SH-SY5Y (cell line): ENCODE measurements at regions not wholly inside any gene's neighbourhood (a gene's known extent, or its start where the extent isn't known, plus 50 kb on each side); places are given as distances from the start of the nearest gene placed in this dataset.

Experiments used
- GATA2 ChIP-seq: IDR thresholded peaks from 2 replicates; pipeline ENCODE4 v1.6.1; 2011; ENCODE audit warnings: mild to moderate bottlenecking, low read depth, low read length
- GATA3 ChIP-seq: IDR thresholded peaks from 2 replicates; pipeline ENCODE4 v1.6.1; 2011; ENCODE audit warnings: low read depth, mild to moderate bottlenecking, low read length, moderate library complexity

DNA sequence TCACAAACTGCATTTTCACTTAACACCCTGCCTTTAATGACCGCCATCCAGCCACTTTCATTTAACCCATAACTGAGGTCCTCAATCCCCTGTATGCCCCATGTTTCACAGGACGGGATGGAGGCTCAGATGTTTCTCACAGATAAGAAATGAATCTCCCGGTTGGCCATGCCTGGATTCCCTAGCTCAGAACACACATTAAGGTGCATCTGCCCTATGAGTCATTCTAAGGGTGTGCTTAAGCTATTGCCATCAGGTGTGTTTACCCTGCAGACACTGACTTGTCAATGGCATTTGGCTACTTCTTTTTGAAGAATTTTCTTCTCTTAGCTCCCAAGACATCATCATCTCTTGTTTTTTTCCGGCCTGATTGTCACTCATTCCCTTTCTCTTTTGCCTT is 222.6 kb upstream of the SMIM31 start:
- TF ChIP-seq GATA3 (no peak), GATA2 (no peak)

DNA sequence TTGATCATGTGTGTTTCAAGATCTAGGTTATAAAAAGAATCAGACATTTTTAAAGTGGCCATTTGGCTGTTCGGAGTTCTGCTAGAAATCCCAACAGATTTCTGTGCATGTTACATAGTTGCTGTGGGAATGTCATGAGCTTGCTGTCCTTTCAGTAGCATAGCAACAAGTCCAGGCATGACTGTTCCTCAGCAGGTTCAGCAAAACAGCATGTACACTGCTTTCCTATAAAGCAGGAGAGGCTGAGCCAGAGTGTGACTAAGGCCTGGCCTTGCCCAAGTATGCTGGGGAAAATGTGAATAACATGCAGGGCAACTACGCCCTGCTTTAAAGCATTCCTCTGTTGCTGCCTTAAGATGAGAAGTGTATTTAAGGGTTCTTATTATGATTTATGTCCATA is 217.1 kb upstream of the SMIM31 start:
- TF ChIP-seq GATA2 (no peak), GATA3 (no peak)

DNA sequence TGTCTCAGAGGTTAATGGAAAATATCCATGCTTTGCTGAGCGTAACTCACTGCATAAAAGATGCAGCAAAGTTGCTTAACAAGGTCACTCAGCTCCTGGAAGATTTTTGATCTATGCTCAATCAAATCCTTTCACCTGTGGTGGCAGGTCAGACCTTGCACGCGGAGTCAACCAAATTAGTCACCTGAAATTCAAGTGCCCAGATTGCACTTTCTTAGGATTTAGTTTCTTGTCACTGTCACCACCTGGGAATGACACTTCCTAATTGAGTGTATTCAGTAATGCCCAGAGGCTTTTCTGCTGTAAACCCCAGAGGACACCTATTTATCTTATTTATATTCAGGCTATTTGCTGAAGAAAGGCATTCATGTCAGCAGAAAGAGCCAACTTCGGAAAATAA is 215.8 kb upstream of the SMIM31 start:
- TF ChIP-seq GATA3 (no peak), GATA2 (no peak)

DNA sequence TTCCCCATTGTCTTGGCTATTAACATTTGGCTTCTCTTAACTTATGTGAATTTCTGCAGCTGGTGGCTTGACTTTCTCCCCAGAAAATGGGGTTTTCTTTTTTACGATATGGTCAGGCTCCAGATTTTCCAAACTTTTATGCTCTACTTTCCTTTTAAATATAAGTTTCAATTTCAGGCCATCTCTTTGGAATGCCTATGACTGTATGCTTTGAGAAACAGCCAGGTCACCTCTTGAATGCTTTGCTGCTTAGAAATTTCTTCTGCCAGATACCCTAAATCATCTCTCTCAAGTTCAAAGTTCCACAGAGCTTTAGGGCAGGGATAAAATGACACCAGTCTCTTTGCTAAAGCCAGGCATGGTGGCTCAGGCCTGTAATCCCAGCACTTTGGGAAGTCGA is 212.9 kb upstream of the SMIM31 start:
- TF ChIP-seq GATA2 (no peak), GATA3 (no peak)

DNA sequence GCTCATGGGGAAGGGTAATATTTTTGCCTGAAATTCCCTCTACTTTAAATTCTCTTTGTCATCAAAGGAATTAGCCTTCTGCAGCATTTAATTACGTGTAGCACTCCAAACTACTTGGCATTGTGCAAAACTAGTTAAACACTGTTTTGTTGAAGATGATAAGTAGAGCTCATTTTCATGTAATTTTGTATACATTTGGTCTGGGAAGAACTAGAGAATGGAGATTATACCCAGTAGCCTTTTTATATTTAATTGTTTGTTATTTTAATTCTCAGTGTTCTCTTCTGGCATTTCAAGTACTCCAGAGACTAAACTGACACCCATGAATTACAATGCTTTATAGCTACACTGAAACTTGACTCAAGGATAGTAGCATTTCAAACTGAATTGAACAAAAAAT is 211.5 kb upstream of the SMIM31 start:
- TF ChIP-seq GATA3 (no peak), GATA2 (no peak)

DNA sequence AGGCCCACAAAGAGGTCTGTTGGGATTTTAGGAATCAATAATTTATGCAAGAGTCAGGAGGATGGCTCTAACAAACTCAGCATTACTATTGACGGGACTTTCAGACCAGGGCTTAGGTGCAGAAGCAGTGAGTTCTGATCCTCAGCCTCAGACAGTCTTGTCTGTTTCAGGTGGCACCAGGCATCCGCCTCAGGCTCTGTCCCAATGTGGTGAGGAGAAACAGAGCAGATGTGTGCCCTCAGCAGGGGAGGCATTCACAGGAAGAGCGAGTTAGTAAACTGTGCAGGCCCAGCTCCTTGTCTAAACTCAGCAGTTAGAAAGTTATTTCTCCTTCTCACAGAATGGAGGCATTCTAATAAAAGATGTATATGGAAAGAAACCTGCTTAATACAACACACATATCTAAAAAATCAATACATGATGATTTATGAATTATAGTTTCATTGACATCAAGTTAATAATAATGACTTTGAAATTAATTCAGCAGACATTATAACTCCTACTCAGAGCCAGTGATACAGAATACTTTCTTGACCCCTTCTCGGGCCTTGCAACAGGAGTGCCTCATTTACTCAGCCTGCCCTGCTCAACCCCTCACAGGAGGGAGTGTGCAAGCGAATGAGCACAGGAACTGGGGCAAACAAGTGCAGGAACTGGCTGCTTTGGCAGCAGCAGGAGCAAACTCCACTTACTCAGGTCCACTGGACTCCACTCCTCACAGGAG is 202.8 kb upstream of the SMIM31 start:
- TF ChIP-seq GATA3 (no peak), GATA2 (no peak)

DNA sequence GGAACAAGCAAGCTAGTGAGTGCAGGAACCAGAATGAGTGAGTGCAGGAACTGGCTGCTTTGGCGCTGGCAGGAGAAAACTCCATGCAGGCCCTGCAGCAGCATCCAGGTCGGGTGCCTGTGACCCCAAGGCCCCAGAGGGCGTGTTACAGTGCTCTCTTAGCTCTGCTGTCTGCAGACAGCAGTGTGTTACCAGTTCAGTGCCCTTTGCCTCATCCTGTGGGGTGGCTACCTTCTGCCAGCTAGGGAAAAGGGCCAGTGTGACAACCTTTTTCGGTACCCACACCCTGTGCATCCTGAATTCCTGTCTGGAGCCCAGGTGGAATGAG is 202.3 kb upstream of the SMIM31 start:
- TF ChIP-seq GATA3: no peak
- no peak for TF ChIP-seq GATA2

DNA sequence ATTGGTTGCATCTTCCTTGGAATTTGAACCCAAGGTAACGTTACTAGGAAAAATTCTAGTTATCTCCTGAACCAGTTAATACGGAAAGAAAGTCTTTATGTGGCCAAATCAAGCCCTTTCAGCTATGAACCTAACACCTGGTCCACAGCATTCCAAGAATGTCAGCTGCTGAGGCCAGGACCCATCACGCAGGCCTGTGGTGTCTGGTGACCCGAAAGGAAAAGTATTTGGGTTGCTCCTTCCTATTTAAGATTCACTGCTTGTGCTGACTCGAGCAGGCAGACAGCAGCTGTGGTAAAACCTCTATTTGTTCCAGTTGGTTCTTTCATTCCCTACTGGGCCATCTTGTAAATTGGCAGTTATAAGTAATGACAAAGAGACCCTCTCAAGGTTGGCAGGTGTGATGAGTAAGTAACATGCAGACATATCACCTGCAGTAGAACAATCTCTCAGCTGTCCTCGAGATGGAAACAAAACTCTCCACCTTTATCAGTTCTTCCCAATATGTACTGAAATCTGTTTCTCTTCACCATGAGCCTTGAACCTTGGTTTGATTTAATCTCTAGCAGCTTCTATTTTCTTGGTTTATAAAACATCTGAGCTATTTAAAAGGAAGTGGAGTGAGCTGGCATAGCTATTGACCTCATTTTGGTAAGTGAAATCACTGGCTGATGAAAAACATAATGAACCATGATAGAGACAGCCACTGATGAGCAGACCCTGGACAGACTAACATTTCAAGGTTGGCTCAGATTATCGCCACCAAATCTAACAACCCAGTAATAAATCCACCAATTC is 182.1 kb upstream of the SMIM31 start:
- TF ChIP-seq GATA3 (no peak), GATA2 (no peak)

DNA sequence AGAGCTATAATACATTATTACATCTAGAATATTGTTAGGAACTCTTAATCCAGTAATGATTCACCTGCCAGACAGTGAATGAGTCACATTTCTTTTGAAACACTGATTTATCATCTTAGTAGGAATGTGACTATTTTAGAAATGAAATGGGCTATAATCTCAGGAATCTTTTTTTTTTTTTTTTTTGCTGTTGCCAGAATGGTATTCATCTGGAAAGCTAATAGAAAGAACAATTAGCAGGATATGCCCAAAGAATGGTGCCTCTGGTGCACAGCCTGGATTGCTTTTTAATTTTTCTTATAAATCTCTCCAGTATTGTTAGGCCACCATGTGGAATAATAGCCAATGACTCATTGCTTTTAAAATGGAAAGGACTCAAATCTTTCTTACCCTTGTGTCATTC is 181.1 kb upstream of the SMIM31 start:
- TF ChIP-seq GATA3: no peak
- TF ChIP-seq GATA2: no peak

DNA sequence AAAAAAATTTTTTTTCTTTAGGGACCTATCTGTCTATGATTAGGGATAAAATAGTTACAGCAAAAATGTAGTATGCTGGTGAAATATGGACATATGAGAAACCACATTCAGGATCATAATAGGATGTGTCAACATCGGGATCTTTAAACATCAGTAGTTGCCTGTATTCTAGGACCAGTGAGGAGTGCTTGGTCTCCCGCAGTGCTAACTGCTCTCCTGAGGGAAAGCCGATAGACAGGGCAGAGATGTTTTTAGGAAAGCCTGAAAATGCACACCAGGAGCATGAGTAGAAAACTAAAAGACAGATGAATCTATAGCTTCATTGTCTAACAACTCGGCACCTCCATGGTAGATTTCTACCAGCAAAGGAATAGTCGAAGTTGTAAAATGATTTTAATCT is 178.1 kb upstream of the SMIM31 start:
- TF ChIP-seq GATA2: no peak
- no peak for TF ChIP-seq GATA3

DNA sequence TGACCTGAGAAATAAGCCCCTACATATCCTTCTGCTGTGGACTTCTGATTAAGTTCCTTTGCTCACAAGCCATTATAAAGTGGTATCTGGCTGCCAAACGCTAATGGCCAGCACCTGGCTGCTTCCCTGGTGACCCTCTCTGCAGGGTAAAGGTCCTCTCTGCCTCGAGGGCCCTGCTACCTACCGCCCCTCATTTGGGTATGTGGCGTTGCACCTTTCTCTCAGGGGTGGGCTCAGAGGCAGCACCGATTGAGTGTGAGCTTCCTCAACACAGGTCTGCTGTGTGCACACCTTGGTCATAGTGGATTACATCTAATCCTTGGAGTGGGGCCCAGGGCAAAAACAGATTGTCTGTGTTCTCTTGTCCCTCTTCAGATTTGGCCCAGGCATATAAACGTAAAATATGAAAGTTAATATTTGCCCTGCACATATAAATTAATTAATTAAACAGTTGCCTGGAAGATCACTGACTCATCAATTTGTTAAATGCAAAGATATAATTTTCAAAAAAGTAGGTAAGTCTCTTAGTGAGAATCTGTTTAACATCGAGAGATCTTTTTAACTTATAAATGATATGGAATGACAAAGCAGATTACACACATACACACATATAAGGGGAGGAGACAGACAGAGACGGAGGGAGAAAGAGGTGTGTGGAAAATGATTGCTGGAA is 174.5 kb upstream of the SMIM31 start:
- TF ChIP-seq GATA3 (no peak), GATA2 (no peak)

DNA sequence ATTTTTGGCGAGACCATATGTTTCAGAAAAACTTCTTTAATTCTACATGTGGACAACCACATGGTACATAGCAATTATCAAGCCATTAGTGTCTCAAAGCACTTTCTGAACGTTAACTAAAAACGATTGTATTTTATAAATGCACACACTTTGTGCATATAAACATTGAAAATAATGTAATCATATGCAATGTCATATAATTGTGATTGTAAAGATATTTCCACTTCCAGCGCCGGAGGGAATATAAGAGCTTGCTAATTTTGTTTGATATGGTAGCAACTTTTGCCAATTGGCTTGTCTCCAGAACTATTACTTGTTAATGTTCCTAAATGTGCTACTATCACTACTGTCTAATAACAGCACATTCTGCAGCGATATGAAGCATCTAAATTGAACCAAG is 162.3 kb upstream of the SMIM31 start:
- no peak for TF ChIP-seq GATA3
- no peak for TF ChIP-seq GATA2

DNA sequence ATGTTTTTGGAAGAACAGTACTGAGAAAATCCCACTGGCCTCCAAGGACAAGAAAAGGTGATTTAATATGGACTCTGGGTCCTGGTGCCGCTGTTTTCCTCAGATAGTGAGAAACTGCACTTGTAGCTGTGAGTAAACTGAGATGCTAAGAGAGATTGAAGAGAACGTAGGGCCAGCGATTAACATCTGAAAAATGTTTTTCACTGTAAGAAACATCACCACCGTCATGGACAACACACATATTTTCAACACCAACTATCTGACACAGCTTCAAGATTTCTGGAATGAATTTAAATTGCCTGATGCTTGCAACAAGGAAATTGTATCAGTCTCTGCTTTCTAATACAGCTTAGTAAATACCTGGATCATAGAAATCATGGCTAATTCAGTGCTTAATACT is 158.2 kb upstream of the SMIM31 start:
- TF ChIP-seq GATA2: no peak
- no peak for TF ChIP-seq GATA3

DNA sequence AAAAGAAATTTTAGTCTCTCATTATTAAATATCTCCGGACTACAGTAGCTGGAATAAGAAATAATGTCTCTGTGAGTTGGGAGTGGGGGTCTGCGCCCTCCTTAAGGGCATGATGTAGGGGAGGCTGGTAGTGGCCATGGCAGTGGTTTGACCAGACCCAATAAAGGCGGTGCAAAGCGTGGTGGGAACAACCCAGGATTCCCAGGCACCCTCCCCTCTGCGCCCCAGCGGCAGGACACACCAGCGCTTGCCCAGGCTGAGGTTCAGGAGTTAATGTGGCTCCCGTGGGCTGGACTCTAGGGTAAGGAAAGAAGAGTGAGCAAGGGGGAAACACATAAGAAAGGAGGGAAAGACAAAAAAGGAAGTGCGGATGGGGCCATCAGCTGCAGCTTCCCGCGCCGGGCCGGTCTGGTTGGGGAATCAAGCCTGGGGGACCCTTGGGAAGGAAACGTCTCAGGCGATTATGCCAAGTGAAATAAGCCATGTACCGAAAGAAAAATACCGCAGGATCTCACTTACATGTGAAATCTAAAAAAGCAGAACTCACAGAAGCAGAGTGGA is 157.5 kb upstream of the SMIM31 start:
- TF ChIP-seq GATA3: no peak
- TF ChIP-seq GATA2: no peak
